Stimulated activated naive CD8-positive, alpha-beta T cell treated with anti-CD3 and anti-CD28 coated beads, Interleukin-15, Interleukin-2, amounts not matched to agents 100 ng/mL and 50 ng/mL, for 24 hours (primary cell): ENCODE measurements at regions not wholly inside any gene's neighbourhood (a gene's known extent, or its start where the extent isn't known, plus 50 kb on each side); places are given as distances from the start of the nearest gene placed in this dataset.

Experiments
- H3K27ac Mint-ChIP-seq: one replicate; pipeline ENCODE4 v1.8.0; 2021; ENCODE audit warnings: mild to moderate bottlenecking, mixed read lengths
- H3K27me3 Mint-ChIP-seq: one replicate; pipeline ENCODE4 v1.8.0; 2021; ENCODE audit warnings: mixed read lengths
- H3K36me3 Mint-ChIP-seq: one replicate; pipeline ENCODE4 v1.8.0; 2021; ENCODE audit warnings: low read depth, mixed read lengths
- H3K4me1 Mint-ChIP-seq: one replicate; pipeline ENCODE4 v1.8.0; 2021; ENCODE audit warnings: low read depth, mixed read lengths
- H3K4me3 Mint-ChIP-seq: one replicate; pipeline ENCODE4 v1.8.0; 2021; ENCODE audit warnings: mild to moderate bottlenecking, mixed read lengths
- H3K9me3 Mint-ChIP-seq: one replicate; pipeline ENCODE4 v1.8.0; 2021; ENCODE audit warnings: mixed read lengths

GRCh38 chr13:33970746-33971561 lies 153.0 kb downstream of the RFC3 start:
- Mint-ChIP-seq H3K9me3 (peaks cover 7% of the 10 kb centered on the region), H3K4me3 (no peak overlapping the region), H3K36me3 (no peaks in the 10 kb centered on the region), H3K27ac (no peak overlapping the region), H3K4me1 (no peaks in the 10 kb centered on the region), H3K27me3 (no peaks in the 10 kb centered on the region)

- Mint-ChIP-seq H3K27ac (no peak overlapping the region), H3K4me1 (no peaks in the 10 kb centered on the region), H3K4me3 (no peak overlapping the region), H3K9me3 (peaks cover 7% of the 10 kb centered on the region), H3K27me3 (no peaks in the 10 kb centered on the region), H3K36me3 (no peaks in the 10 kb centered on the region)
Observed at GRCh38 chr13:33971562-33971819, 153.5 kb downstream of the RFC3 start.

- Mint-ChIP-seq H3K4me1 (no peaks in the 10 kb centered on the region), H3K9me3 (peaks cover 7% of the 10 kb centered on the region), H3K4me3 (no peak overlapping the region), H3K36me3 (no peaks in the 10 kb centered on the region), H3K27ac (no peak overlapping the region), H3K27me3 (no peaks in the 10 kb centered on the region)
Observed at GRCh38 chr13:33973194-33973593, 155.2 kb downstream of the RFC3 start.

- H3K4me1 Mint-ChIP-seq, result no peaks in the 10 kb centered on the region
- H3K4me3 Mint-ChIP-seq, result no peak overlapping the region
- no peak overlapping the region for H3K27ac Mint-ChIP-seq
- no peaks in the 10 kb centered on the region for H3K36me3 Mint-ChIP-seq
- H3K9me3 Mint-ChIP-seq, result no peaks in the 10 kb centered on the region
- no peaks in the 10 kb centered on the region for H3K27me3 Mint-ChIP-seq
Observed at GRCh38 chr13:33976965-33977364, 159.0 kb downstream of the RFC3 start.

GRCh38 chr13:33978653-33979052 lies 160.7 kb downstream of the RFC3 start:
- H3K27ac Mint-ChIP-seq, result no peak overlapping the region
- no peaks in the 10 kb centered on the region for H3K27me3 Mint-ChIP-seq
- no peaks in the 10 kb centered on the region for H3K4me1 Mint-ChIP-seq
- H3K36me3 Mint-ChIP-seq, result no peaks in the 10 kb centered on the region
- no peaks in the 10 kb centered on the region for H3K9me3 Mint-ChIP-seq
- H3K4me3 Mint-ChIP-seq, result no peak overlapping the region

GRCh38 chr13:33992881-33993336 lies 175.0 kb downstream of the RFC3 start:
- no peak overlapping the region for H3K4me3 Mint-ChIP-seq
- H3K36me3 Mint-ChIP-seq, result no peaks in the 10 kb centered on the region
- H3K27ac Mint-ChIP-seq, result no peak overlapping the region
- H3K4me1 Mint-ChIP-seq, result no peaks in the 10 kb centered on the region
- H3K9me3 Mint-ChIP-seq, result peaks cover 4% of the 10 kb centered on the region
- no peaks in the 10 kb centered on the region for H3K27me3 Mint-ChIP-seq

GRCh38 chr13:33994198-33994597 lies 176.2 kb downstream of the RFC3 start:
- H3K9me3 Mint-ChIP-seq, result peaks cover 4% of the 10 kb centered on the region
- no peaks in the 10 kb centered on the region for H3K4me1 Mint-ChIP-seq
- no peaks in the 10 kb centered on the region for H3K36me3 Mint-ChIP-seq
- no peak overlapping the region for H3K27ac Mint-ChIP-seq
- H3K4me3 Mint-ChIP-seq, result no peak overlapping the region
- no peaks in the 10 kb centered on the region for H3K27me3 Mint-ChIP-seq

GRCh38 chr13:33994826-33995502 lies 177.0 kb downstream of the RFC3 start:
- Mint-ChIP-seq H3K4me1 (no peaks in the 10 kb centered on the region), H3K36me3 (no peaks in the 10 kb centered on the region), H3K27me3 (no peaks in the 10 kb centered on the region), H3K4me3 (no peak overlapping the region), H3K27ac (no peak overlapping the region), H3K9me3 (peaks cover 4% of the 10 kb centered on the region)

- no peak overlapping the region for H3K27ac Mint-ChIP-seq
- H3K9me3 Mint-ChIP-seq, result no peaks in the 10 kb centered on the region
- H3K4me3 Mint-ChIP-seq, result no peak overlapping the region
- H3K4me1 Mint-ChIP-seq, result no peaks in the 10 kb centered on the region
- H3K27me3 Mint-ChIP-seq, result no peaks in the 10 kb centered on the region
- H3K36me3 Mint-ChIP-seq, result no peaks in the 10 kb centered on the region
Observed at GRCh38 chr13:33996636-33997035, 178.7 kb downstream of the RFC3 start.

GRCh38 chr13:33997574-33997973 lies 179.6 kb downstream of the RFC3 start:
- no peaks in the 10 kb centered on the region for H3K36me3 Mint-ChIP-seq
- no peaks in the 10 kb centered on the region for H3K9me3 Mint-ChIP-seq
- no peak overlapping the region for H3K4me3 Mint-ChIP-seq
- H3K27me3 Mint-ChIP-seq, result no peaks in the 10 kb centered on the region
- no peak overlapping the region for H3K27ac Mint-ChIP-seq
- H3K4me1 Mint-ChIP-seq, result no peaks in the 10 kb centered on the region

GRCh38 chr13:33999811-34000605 lies 182.1 kb downstream of the RFC3 start:
- Mint-ChIP-seq H3K4me1 (no peaks in the 10 kb centered on the region), H3K27ac (no peak overlapping the region), H3K9me3 (no peaks in the 10 kb centered on the region), H3K36me3 (no peaks in the 10 kb centered on the region), H3K4me3 (no peak overlapping the region), H3K27me3 (no peaks in the 10 kb centered on the region)

- Mint-ChIP-seq H3K36me3 (no peaks in the 10 kb centered on the region), H3K4me3 (no peak overlapping the region), H3K4me1 (no peaks in the 10 kb centered on the region), H3K9me3 (no peaks in the 10 kb centered on the region), H3K27me3 (no peaks in the 10 kb centered on the region), H3K27ac (no peak overlapping the region)
Observed at GRCh38 chr13:34000955-34001354, 183.0 kb downstream of the RFC3 start.

GRCh38 chr13:34001389-34001788 lies 183.4 kb downstream of the RFC3 start:
- Mint-ChIP-seq H3K4me3 (no peak overlapping the region), H3K9me3 (no peaks in the 10 kb centered on the region), H3K36me3 (no peaks in the 10 kb centered on the region), H3K27me3 (no peaks in the 10 kb centered on the region), H3K4me1 (no peaks in the 10 kb centered on the region), H3K27ac (no peak overlapping the region)

- no peak overlapping the region for H3K27ac Mint-ChIP-seq
- no peaks in the 10 kb centered on the region for H3K4me1 Mint-ChIP-seq
- H3K9me3 Mint-ChIP-seq, result no peaks in the 10 kb centered on the region
- H3K27me3 Mint-ChIP-seq, result no peaks in the 10 kb centered on the region
- H3K36me3 Mint-ChIP-seq, result no peaks in the 10 kb centered on the region
- H3K4me3 Mint-ChIP-seq, result no peak overlapping the region
Observed at GRCh38 chr13:34002141-34002540, 184.2 kb downstream of the RFC3 start.

GRCh38 chr13:34002924-34003323 lies 185.0 kb downstream of the RFC3 start:
- H3K4me3 Mint-ChIP-seq, result no peak overlapping the region
- H3K36me3 Mint-ChIP-seq, result no peaks in the 10 kb centered on the region
- H3K9me3 Mint-ChIP-seq, result no peaks in the 10 kb centered on the region
- no peak overlapping the region for H3K27ac Mint-ChIP-seq
- H3K27me3 Mint-ChIP-seq, result no peaks in the 10 kb centered on the region
- no peaks in the 10 kb centered on the region for H3K4me1 Mint-ChIP-seq
